ENCODE measurements at regions not wholly inside any gene's neighbourhood (a gene's known extent, or its start where the extent isn't known, plus 50 kb on each side); places are given as distances from the start of the nearest gene placed in this dataset.

DNA sequence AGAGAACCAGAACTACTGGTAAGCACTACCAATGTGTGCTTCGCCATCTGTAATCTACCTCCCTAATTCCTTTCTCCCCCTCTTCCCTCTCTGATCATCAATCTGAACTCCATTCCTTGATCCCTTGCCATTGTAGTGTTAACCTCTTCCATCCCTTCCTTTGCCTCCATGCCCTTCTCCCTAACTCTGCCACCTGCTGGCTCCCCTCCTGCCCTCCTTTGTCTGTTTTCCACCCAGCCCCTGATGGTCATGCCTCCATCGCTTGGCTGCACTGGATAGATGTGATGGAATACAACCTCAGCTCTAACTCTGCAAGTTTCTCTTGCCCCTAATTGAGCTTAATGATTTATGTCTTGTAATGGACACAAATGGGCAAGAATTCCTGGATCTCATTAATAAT lies 108.2 kb upstream of the ASIC2 start:
- H3K27ac ChIP-seq: no peak overlapping the region
- TF ChIP-seq CTCF (IDR thresholded peaks at IDR 0.05): no peak
- TF ChIP-seq POLR2A (IDR thresholded peaks at IDR 0.05): no peak
- no peaks in the 10 kb centered on the region for H3K36me3 ChIP-seq
- no peak overlapping the region for H3K4me3 ChIP-seq
- no peaks in the 10 kb centered on the region for H3K9me3 ChIP-seq
- DNase-seq: no peak
- no peaks in the 10 kb centered on the region for H3K4me1 ChIP-seq
- no peaks in the 10 kb centered on the region for H3K27me3 ChIP-seq

DNA sequence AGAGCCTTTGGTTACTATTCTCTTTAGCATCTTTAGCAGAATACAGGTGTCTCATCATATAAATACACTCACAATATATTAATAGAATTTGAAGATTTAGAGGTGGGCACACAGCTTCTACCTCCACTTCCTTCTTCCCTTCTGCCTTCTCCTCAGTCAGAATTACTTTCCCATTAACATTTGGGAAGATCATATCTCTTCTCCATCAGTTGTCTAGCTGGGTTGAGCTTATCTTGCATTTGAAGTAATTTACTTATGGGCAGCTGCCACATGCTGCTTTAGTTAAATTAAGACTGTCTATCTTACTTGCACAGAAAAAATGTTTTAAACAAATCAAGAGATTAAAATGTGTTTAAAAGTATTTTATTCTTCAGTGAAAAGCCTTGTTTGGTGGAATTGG lies 110.1 kb upstream of the ASIC2 start:
- TF ChIP-seq POLR2A (IDR thresholded peaks at IDR 0.05): no peak
- no peak for TF ChIP-seq CTCF (IDR thresholded peaks at IDR 0.05)
- no peak for DNase-seq
- Histone ChIP-seq H3K36me3 (no peaks in the 10 kb centered on the region), H3K27ac (no peak overlapping the region), H3K27me3 (no peaks in the 10 kb centered on the region), H3K4me1 (no peaks in the 10 kb centered on the region), H3K4me3 (no peak overlapping the region), H3K9me3 (no peaks in the 10 kb centered on the region)

GRCh38 chr17:33404070-33404819 lies 111.2 kb upstream of the ASIC2 start:
- Histone ChIP-seq H3K9me3 (no peaks in the 10 kb centered on the region), H3K36me3 (no peaks in the 10 kb centered on the region), H3K27ac (no peak overlapping the region), H3K4me3 (no peak overlapping the region), H3K27me3 (no peaks in the 10 kb centered on the region), H3K4me1 (no peaks in the 10 kb centered on the region)
- TF ChIP-seq POLR2A (IDR thresholded peaks at IDR 0.05) (no peak), CTCF (IDR thresholded peaks at IDR 0.05) (no peak)
- DNase-seq: no peak

- Histone ChIP-seq H3K27me3 (no peaks in the 10 kb centered on the region), H3K9me3 (no peaks in the 10 kb centered on the region), H3K4me3 (no peak overlapping the region), H3K4me1 (no peaks in the 10 kb centered on the region), H3K36me3 (no peaks in the 10 kb centered on the region), H3K27ac (no peak overlapping the region)
- no peak for DNase-seq
- no peak for TF ChIP-seq CTCF (IDR thresholded peaks at IDR 0.05)
- TF ChIP-seq POLR2A (IDR thresholded peaks at IDR 0.05): no peak
These were observed 123.0 kb upstream of the ASIC2 start for GRCh38 chr17:33416131-33416530.

DNA sequence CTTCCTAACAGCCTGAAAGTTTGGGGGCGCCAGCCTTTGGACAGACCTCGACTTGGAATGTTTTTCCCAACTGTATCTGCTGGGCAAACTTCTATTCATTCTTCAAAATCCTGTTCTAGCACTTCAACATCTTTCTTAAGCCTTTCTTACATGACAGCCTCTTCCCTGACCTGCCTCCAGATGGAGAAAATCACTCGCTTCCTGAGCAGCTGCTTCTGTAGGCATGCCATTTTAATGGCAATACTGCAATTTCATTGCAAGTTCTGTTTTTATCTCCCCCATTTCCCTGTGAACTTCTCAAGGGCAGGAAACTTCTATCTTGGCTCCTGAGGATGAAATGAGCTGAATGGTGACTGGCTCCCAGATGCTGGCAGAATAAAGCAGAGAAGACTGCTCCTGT lies 128.8 kb upstream of the ASIC2 start:
- no peaks in the 10 kb centered on the region for H3K9me3 ChIP-seq
- H3K27ac ChIP-seq: no peak overlapping the region
- H3K4me3 ChIP-seq: no peak overlapping the region
- no peaks in the 10 kb centered on the region for H3K36me3 ChIP-seq
- TF ChIP-seq CTCF (IDR thresholded peaks at IDR 0.05) (no peak), POLR2A (IDR thresholded peaks at IDR 0.05) (no peak)
- no peaks in the 10 kb centered on the region for H3K27me3 ChIP-seq
- no peak for DNase-seq
- H3K4me1 ChIP-seq: no peaks in the 10 kb centered on the region

DNA sequence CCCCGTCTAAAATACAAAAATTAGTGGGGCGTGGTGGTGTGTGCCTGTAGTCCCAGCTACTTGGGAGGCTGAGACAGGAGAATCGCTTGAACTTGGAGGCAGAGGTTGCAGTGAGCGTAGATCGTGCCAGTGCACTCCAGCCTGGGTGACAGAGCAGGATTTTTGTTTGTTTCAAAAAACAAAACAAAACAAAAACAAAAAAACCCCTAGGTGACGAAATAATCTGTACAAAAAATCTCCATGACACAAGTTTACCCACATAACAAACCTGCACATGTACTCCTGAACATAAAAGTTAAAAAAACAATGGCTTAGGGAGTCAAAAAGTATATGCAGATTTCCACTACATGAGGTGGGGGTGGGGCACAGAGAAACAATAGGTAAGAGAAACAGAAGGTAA lies 140.5 kb upstream of the ASIC2 start:
- Histone ChIP-seq H3K27ac (no peak overlapping the region), H3K9me3 (no peaks in the 10 kb centered on the region), H3K36me3 (no peaks in the 10 kb centered on the region), H3K4me3 (no peak overlapping the region), H3K4me1 (no peaks in the 10 kb centered on the region), H3K27me3 (no peaks in the 10 kb centered on the region)
- TF ChIP-seq CTCF (IDR thresholded peaks at IDR 0.05) (no peak), POLR2A (IDR thresholded peaks at IDR 0.05) (no peak)
- no peak for DNase-seq

All from Peyer's patch (tissue), 4 donors.